GM08714 (cell line): ENCODE measurements at regions not wholly inside any gene's neighbourhood (a gene's known extent, or its start where the extent isn't known, plus 50 kb on each side); places are given as distances from the start of the nearest gene placed in this dataset.

Source experiments
- H3K4me3 ChIP-seq: fragments of 200-500 bp; sonication (Bioruptor generic); 2 replicates; pipeline ENCODE4 v1.5.1; 2014; ENCODE audit warnings: mild to moderate bottlenecking, low read length, inconsistent platforms
- ZNF274 ChIP-seq: IDR thresholded peaks from 2 replicates; pipeline ENCODE4 v1.6.1; 2012; ENCODE audit warnings: mild to moderate bottlenecking, low read depth, low read length

DNA sequence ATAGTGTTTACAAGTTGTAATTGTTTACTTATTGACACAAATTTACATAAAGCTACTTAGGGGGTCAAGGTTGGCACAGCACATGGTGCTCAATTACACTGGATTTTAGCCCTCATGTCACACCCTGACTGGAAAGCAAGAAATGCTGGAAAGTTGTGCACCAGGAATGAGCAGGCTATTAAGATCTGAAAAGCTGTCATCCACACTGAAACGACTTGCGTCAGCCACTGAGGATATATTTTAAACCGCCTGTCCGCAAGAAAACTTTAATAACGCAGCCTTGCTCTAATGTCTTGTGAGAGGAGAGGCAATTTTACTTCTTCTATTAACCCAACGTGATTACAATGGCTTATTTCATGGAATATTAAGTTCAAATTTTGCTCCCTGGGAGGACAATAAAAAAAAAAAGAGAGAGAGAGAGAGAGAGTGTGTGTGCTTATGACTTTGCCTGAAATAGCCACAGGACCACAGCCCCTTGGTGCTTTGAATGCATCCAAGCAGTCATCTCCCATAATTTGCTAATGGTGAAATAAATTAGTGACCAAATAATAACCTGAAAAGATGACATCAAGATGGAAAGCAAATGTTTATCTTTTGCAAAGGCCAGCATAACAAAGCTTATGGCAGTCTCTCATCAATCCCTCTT is 425.4 kb upstream of the PSMD7 start:
- no peak overlapping the region for H3K4me3 ChIP-seq
- TF ChIP-seq ZNF274, result no peak

DNA sequence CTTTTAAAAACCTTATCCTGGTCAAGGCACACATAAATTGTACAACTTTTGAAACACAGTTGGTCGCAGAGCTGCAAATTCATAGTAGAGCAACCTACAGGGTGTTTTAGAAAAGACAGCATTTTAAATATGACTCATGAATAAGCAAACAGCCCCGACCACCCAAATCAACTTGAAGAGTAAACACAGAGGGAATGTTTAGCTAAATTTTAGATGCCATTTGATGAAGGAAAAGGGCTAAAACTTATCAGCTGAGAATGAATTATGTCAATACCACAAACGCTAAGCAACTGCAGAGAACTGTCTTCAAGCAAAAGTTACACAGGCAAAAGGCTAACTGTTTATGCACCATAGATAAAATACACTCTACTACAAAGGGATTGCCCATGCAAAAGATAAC is 427.5 kb upstream of the PSMD7 start:
- H3K4me3 ChIP-seq, result no peak overlapping the region
- TF ChIP-seq ZNF274, result no peak

DNA sequence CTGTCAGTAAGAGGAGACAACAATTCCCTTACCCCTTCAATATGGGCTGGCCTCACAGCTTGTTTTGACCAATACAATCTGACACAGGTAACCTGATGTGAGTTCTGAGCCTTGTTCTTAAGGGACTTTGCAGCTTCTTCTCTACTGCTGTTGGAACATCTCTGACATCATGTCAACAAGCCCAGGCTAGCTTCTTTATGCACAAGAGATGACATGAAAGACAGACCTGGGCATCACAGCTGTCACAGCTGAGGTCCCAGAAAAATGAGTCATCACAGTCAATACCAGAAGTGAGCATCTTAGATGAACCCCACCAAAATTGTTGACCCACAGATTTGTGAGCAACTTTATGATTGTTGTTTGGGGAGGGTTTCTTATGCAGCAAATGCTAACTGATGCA is 431.7 kb upstream of the PSMD7 start:
- TF ChIP-seq ZNF274, result no peak
- H3K4me3 ChIP-seq, result no peak overlapping the region

DNA sequence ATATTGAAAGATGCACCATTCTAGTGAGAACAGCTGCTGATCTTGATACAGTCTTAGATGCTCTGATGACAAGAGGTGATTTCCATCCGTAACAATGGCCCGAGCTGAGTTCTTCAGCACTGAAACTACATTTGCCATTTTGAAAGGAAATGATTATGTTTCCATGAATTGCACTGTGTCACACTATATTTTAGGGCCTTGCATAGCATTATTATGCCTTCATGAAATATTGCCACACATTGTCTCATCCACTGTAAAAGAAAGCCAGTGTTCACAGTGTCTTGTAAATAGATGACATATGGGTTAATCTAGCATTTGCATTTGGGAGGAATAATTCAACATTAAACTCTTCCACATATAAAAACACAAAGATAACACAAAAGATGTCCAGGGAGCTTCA is 438.3 kb upstream of the PSMD7 start:
- TF ChIP-seq ZNF274, result no peak
- H3K4me3 ChIP-seq, result no peak overlapping the region

DNA sequence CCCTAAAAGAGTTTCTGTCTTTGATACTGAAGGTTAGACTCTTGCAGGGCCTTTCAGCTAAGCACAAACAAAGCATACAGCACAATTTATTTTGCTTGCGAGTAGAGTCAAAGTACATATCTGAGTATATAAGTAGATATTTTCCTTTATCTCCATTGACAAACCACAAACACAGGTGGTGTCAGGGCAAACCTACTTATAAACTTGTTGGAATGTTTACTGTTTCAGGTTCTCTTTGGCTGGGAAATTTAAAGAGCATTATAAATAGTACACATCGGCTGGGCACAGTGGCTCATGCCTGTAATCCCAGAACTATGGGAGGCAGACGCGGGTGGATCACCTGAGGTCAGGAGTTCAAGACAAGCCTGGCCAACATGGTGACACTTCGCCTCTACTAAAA is 442.6 kb upstream of the PSMD7 start:
- no peak for TF ChIP-seq ZNF274
- H3K4me3 ChIP-seq, result no peak overlapping the region

DNA sequence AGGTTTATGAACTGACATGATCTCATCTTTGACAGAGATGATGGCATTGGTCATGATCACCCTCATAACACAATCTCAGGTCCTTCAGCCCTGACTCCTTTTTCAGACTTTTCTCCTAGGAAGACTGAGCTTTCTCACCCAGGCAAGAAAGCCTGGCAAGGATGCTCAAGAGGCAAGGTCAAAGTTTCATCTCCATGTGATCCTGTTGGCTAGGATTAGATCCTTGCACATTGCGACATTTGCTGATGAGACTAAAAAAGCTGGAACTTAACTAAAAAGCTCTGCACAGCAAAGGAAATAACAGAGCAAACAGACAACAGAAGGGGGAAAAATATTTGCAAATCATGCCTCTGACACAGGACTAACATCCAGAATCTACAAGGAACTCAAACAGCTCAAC is 444.1 kb upstream of the PSMD7 start:
- no peak for TF ChIP-seq ZNF274
- no peak overlapping the region for H3K4me3 ChIP-seq

DNA sequence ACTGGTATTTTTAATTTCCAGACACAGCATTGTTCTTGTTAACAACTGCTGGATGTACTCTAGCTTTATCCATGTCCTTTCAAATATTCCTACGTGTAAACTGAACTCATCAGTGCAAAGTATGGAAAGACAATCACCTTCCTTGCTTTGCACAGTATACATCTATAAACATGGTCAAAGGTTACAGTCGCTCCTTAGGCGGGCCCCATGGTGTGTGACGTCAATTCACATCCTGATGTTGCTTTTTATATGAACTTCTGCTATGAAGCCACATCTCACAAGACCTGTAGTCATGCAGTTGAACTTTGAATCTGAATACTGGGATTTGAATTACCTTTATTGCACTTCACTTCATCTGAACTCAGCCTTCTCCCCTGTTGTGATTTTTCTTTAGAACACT is 447.6 kb upstream of the PSMD7 start:
- H3K4me3 ChIP-seq, result no peak overlapping the region
- TF ChIP-seq ZNF274, result no peak

DNA sequence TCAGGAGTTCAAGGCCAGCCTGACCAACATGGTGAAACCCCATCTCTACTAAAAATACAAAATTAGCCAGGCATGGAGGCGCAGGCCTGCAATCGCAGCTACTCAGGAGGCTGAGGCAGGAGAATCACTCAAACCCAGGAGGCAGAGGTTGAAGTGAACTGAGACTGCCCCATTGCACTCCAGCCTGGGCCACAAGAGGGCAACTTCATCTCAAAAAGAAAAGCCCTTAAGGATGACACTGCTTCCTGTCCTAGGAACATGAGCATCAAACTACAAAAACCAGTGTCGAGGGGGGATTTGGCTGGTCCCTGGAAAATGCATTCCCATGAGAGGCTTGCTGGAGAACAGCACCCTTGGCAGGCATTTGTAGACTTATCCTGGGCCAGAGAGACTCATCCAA is 449.5 kb upstream of the PSMD7 start:
- no peak for TF ChIP-seq ZNF274

DNA sequence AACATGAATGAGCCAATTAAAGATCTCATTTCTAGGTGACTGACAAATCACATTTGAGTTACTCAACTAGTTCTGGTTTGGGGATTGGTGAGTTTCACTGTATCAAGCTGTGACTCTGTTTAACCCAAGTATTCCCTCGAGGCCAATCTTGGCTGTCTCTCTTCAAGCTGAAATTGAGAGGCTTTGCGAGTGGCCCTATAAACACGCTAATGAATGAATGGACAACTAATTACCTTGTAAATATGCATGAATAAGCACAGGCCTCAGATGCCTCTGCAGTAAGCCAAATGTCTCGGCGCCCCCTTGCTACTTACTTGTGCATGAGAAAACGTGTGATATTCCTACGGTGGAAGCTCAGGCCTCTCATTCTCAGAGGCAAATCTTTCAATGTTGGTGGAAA is 450.3 kb upstream of the PSMD7 start:
- no peak overlapping the region for H3K4me3 ChIP-seq
- no peak for TF ChIP-seq ZNF274

More for the DNA sequence above, 449.5 kb upstream of the PSMD7 start:
- H3K4me3 ChIP-seq, result no peak overlapping the region

DNA sequence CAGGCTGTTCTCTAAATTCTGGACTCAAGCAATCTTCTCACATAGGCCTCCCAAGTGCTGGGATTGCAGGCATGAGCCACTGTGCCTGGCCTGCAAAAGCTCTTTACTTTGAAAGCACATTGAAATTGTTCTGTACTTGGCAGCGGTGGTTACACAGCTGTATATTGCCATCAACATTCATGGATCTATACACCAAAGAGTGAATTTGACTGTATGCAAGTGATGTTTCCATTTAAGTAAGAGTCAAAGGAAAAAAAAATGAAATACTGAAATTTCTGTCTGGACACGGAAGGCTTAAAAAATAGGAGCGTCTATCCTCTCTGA is 450.6 kb upstream of the PSMD7 start:
- H3K4me3 ChIP-seq, result no peak overlapping the region
- no peak for TF ChIP-seq ZNF274

DNA sequence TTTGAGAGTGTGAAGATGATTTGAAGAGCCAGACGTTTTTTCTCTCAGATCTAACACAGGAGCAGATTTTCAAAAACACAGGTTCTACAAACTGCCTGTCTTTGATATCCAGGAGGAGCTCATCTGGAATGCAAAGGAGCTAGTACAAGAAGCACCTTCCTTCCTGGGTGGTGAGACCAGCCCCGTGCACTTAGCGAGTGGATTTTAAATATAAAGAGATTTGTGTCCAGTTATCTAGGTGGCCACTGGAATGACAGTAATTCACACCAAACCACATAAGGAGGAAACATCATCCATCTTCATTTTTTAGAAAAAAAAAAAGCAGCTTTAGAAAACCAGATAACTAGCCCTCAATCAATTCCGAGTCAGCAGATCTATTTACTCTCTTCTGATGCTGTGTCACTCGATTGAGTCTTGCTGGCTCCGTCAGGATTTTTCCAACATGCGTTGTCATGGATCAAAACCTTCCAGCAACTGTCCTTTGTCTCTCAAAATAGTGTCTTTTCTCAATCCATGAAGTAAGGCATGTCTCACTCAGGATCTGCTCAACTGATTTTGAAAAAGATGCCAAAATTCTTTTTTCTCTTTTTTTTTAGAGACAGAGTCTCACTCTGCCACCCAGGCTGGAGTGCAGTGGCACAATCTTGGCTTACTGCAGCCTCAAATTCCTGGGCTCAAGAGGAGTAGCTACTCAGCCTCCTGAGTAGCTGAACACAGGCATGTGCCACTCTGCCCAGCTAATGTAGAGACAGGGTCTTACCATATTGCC is 451.2 kb upstream of the PSMD7 start:
- no peak overlapping the region for H3K4me3 ChIP-seq
- no peak for TF ChIP-seq ZNF274

DNA sequence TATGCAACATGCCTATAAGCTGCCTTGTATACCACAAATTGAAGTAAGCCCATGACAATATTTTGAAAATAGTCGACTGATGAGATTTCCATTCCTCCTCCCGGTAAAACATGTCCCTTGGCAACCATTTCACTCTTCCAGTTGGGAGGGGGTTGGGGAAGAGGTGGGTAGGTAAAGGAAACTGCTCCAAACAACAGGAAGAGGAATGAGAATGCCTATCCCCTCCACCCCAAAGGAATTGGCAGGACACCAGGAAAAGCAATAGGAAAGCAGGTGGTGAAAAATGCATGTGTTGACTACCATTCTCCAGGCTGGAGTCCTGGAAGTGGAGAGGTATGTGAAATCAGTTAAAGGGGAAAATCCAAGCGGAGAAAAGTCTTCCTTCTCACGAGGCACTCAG is 455.9 kb upstream of the PSMD7 start:
- TF ChIP-seq ZNF274, result no peak
- H3K4me3 ChIP-seq, result no peak overlapping the region

DNA sequence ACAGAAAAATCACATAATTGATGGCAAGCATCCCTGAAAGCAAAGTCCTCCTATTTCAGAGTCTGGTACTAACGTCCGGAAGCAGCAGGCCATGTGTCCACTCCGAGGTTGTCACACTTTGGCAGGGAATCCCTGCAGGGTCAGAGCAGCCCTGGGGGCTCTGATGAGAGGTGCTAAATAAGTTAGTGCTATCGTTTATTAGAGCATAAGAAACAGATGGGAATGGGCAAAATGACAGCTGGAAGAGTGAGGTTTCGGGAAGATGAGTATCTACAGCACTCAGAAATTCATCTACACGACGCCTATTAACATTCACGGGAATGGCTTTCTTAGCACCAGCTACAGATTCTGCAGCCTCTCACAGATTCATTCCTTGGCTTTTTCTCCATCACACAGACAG is 465.4 kb upstream of the PSMD7 start:
- TF ChIP-seq ZNF274, result no peak
- no peak overlapping the region for H3K4me3 ChIP-seq

DNA sequence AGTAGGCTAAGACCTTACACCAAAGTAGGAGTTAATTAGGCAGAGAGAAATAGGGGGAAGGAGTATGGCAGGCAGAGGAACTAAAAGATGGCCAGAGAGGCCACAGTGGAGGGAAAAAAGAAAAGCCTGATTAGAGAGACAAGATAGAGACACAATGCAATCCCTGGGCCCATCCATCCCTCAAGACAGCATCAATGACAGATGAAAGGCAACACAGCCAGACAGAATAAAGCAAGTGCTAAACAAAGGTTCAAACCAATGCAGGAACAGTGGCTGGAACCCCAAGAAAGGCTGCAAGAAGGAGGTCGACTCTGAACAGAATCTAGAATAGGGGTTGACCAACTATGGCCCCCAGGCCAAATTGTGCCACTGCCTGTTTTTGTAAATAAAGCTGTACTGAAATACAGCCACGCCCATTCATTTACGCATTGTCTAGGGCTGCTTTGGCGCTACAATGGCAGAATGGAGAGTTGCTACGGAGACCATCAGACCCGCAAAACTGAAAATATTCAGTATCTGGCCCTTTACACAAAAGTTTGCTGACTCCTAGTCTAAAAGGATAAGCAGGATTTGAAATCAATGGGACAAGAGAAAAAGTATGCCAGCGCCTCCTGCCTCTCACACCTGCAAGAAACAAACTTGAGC is 473.3 kb upstream of the PSMD7 start:
- TF ChIP-seq ZNF274, result no peak
- H3K4me3 ChIP-seq, result no peak overlapping the region
